GM19468 (cell line): ENCODE measurements at regions not wholly inside any gene's neighbourhood (a gene's known extent, or its start where the extent isn't known, plus 50 kb on each side); places are given as distances from the start of the nearest gene placed in this dataset.

Source experiments
- ATAC-seq: cut with Tn5 transposase; IDR thresholded peaks from one replicate; pipeline ENCODE4 v1.9.1; 2021; ENCODE audit warnings: mild to moderate bottlenecking, moderate library complexity, moderate number of reproducible peaks; ENCODE audit not compliant: unreplicated experiment; ENCODE audit errors: extremely low read depth

- ATAC-seq: no peak
Observed at GRCh38 chr2:16508490-16508851, 157.2 kb downstream of the CYRIA start.

- ATAC-seq: no peak
Observed at GRCh38 chr2:16507655-16508489, 157.8 kb downstream of the CYRIA start.

GRCh38 chr2:16506366-16506765 is 159.3 kb downstream of the CYRIA start:
- ATAC-seq: no peak

- ATAC-seq: no peak
Observed at GRCh38 chr2:16496426-16497388, 168.9 kb downstream of the CYRIA start.

GRCh38 chr2:16495509-16496208 is 170.0 kb downstream of the CYRIA start:
- no peak for ATAC-seq

GRCh38 chr2:16494836-16495508 is 170.7 kb downstream of the CYRIA start:
- no peak for ATAC-seq

- no peak for ATAC-seq
Observed at GRCh38 chr2:16493788-16494187, 171.8 kb downstream of the CYRIA start.

- no peak for ATAC-seq
Observed at GRCh38 chr2:16487686-16488085, 177.9 kb downstream of the CYRIA start.

GRCh38 chr2:16485251-16485650 is 180.4 kb downstream of the CYRIA start:
- ATAC-seq: no peak

GRCh38 chr2:16482460-16482859 is 183.2 kb downstream of the CYRIA start:
- ATAC-seq: no peak

GRCh38 chr2:16481351-16481750 is 184.3 kb downstream of the CYRIA start:
- ATAC-seq: no peak

GRCh38 chr2:16479721-16480120 is 185.9 kb downstream of the CYRIA start:
- no peak for ATAC-seq

- ATAC-seq: no peak
Observed at GRCh38 chr2:16478434-16479210, 187.0 kb downstream of the CYRIA start.

- no peak for ATAC-seq
Observed at GRCh38 chr2:16477648-16478047, 188.0 kb downstream of the CYRIA start.

- no peak for ATAC-seq
Observed at GRCh38 chr2:16476866-16477265, 188.8 kb downstream of the CYRIA start.

- no peak for ATAC-seq
Observed at GRCh38 chr2:16475986-16476567, 189.6 kb downstream of the CYRIA start.

- ATAC-seq: no peak
Observed at GRCh38 chr2:16475586-16475985, 190.0 kb downstream of the CYRIA start.

GRCh38 chr2:16473575-16473974 is 192.1 kb downstream of the CYRIA start:
- no peak for ATAC-seq

- no peak for ATAC-seq
Observed at GRCh38 chr2:16470936-16471490, 194.6 kb downstream of the CYRIA start.
